ENCODE measurements at regions not wholly inside any gene's neighbourhood (a gene's known extent, or its start where the extent isn't known, plus 50 kb on each side); places are given as distances from the start of the nearest gene placed in this dataset.
"Not testable (repeated sequence)": the region's sequence is repeated elsewhere in the genome, so short reads cannot be mapped to it uniquely, and the experiment has no call there.

GRCh38 chr16:56011808-56012481, 136.8 kb upstream of the CES5A start:
- no peak for DNase-seq

- no peak for DNase-seq
These were observed 130.8 kb upstream of the CES5A start for GRCh38 chr16:56005958-56006357.

- DNase-seq: no peak
These were observed 124.5 kb upstream of the CES5A start for GRCh38 chr16:55999683-56000082.

GRCh38 chr16:55993088-55993487, 117.9 kb upstream of the CES5A start:
- DNase-seq: no peak

GRCh38 chr16:55992551-55992950, 117.4 kb upstream of the CES5A start:
- no peak for DNase-seq

GRCh38 chr16:55991843-55992242, 116.7 kb upstream of the CES5A start:
- no peak for DNase-seq

GRCh38 chr16:55989569-55989907, 114.4 kb upstream of the CES5A start:
- DNase-seq: no peak

GRCh38 chr16:55988850-55989568, 113.8 kb upstream of the CES5A start:
- not testable (repeated sequence) for DNase-seq

- no peak for DNase-seq
These were observed 112.8 kb upstream of the CES5A start for GRCh38 chr16:55988013-55988412.

GRCh38 chr16:55982597-55982996, 107.4 kb upstream of the CES5A start:
- no peak for DNase-seq

- no peak for DNase-seq
These were observed 106.4 kb upstream of the CES5A start for GRCh38 chr16:55981557-55981956.

GRCh38 chr16:55976815-55977214, 101.6 kb upstream of the CES5A start:
- DNase-seq: no peak

- DNase-seq: no peak
These were observed 96.3 kb upstream of the CES5A start for GRCh38 chr16:55971447-55971846.

GRCh38 chr16:55968221-55968620, 93.0 kb upstream of the CES5A start:
- DNase-seq: no peak

GRCh38 chr16:55964923-55965475, 89.8 kb upstream of the CES5A start:
- no peak for DNase-seq

GRCh38 chr16:55955845-55956244, 80.7 kb upstream of the CES5A start:
- DNase-seq: no peak

- no peak for DNase-seq
These were observed 80.3 kb upstream of the CES5A start for GRCh38 chr16:55955424-55955823.

- no peak for DNase-seq
These were observed 79.7 kb upstream of the CES5A start for GRCh38 chr16:55954906-55955305.

- DNase-seq: no peak
These were observed 74.3 kb upstream of the CES5A start for GRCh38 chr16:55949518-55949917.

- no peak for DNase-seq
These were observed 73.1 kb upstream of the CES5A start for GRCh38 chr16:55948230-55948629.

- DNase-seq: no peak
These were observed 72.2 kb upstream of the CES5A start for GRCh38 chr16:55947366-55947765.

- DNase-seq: peak; percentile 22
These were observed 69.2 kb upstream of the CES5A start for GRCh38 chr16:55944377-55944802.

GRCh38 chr16:55943267-55943666, 68.1 kb upstream of the CES5A start:
- DNase-seq: no peak

GRCh38 chr16:55942821-55943220, 67.6 kb upstream of the CES5A start:
- DNase-seq: no peak

GRCh38 chr16:55941552-55941951, 66.4 kb upstream of the CES5A start:
- DNase-seq: no peak

Measured in activated naive CD4-positive, alpha-beta T cell treated with anti-CD3 and anti-CD28 coated beads, Interleukin-2, amount 50 U/mL, for 16 hours (primary cell).